Stimulated activated CD4-positive, alpha-beta T cell treated with anti-CD3 and anti-CD28 coated beads, TNF-alpha, amount 100 ng/mL, for 48 hours (primary cell): ENCODE measurements at regions not wholly inside any gene's neighbourhood (a gene's known extent, or its start where the extent isn't known, plus 50 kb on each side); places are given as distances from the start of the nearest gene placed in this dataset.
A peak's percentile ranks its signal among the peaks of the same experiment; 100 is the strongest.
"Not testable (repeated sequence)": the region's sequence is repeated elsewhere in the genome, so short reads cannot be mapped to it uniquely, and the experiment has no call there.

Source experiments
- DNase-seq, 3 donors: peaks; one replicate each; pipeline ENCODE4 v3.0.0-alpha.2; 2020; ENCODE audit warnings: low read depth in 3 of 3

DNA sequence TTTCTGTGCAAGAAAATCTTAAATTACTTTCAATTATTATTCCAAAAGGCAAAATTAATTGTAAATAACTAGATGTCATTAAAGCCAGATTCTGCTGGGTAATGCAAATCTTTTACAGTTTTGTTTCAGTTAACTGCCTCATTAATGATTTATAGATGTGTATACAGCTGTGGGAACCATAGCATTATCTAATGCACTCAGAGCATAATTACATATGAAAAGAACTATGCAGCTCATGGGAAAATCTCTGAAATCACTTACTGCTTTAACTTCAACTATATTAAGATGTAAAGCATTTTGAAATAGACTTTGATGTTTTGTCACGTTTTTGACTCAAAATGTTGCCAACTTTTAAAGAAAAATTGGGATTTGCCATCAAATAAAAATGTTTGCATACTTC is 630.3 kb upstream of the KLHL4 start:
- DNase-seq = no peak

DNA sequence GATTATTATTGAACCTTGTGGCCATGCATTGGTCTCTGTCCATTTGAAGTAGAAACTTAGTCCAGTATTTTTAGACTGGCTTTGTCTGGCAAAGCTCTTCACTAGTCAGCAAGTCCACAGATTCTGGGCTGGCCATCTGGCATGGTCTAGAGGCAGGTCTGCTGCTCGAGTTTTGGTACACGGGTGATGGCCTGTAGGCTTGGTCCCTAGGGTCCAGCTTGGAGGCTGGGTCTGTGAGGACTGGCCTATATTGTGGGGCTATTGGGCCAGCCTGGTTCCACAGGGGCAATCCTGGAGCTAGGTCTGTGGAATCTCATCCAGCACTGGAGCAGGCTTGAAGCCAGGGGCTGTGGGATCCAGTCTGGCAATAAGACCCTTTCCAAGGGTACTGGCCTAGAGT is 607.6 kb upstream of the KLHL4 start:
- DNase-seq = no peak

DNA sequence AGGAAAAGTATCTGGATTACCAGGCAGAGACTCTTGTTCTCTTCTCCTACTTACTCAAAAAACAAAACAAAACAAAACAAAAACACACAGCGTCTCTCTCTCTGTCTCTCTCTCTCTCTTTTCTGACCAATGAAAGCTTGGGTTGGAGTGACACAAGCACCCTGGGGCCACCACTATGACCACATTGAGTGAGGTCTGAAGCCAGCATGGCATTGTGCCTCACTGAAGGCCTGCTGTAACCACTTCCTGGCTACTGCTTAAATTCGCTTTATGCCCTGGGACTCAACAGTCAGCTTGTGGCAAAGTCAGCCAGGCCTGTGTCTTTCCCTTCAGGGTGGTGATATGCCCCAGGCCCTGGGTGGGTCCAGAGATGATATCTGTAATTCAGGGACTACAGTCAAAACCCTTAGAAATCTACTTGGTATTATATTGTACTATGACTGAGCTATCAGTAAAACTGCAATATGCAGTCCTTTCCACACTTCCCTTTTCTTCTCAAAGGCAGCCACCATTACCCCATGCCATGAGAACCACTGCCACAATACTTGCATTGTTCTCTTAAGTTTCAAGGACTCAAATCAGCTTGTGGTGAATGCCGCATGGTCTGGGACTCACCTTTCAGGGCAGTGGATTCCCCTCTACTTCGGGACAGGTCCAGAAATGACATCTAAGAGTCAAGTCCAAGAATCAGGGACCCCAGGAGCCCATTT is 606.8 kb upstream of the KLHL4 start:
- DNase-seq = no peak

DNA sequence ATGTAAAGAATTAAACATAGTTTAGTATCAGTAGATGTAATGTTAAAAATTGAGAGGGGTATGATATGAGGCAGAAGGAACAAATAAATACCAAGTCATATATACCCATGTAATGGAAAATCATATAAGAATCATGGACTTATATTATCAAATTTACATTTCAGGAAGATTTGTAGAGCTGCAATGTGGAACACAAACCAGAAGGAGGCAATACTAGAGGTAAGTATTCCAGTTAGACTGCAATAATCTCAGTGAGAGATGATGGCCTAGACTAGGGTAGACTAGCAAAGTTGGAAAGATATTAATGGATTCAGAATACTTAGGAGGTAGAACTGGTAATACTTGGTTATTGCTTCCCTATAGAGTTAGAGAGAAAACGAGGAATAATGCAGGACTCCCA is 603.0 kb upstream of the KLHL4 start:
- no peak for DNase-seq

DNA sequence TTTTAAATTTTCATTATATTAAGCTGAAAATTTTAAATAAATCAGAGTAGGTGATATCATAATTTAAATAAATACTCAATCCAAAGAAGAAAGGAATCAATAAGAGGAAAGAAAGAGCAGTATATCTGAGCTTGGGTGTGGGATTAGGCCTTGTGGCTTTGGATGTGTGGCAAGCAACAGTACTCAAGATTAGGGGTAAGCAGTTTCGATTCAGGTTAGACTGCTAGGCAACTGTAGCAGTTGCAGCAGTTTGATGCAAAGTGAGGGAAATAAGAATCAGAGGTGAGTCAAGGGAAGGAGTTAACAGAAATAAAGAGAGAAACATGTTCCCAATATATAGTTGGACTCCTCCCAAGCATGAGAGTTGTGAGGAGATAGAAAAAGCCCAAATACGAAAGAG is 599.6 kb upstream of the KLHL4 start:
- DNase-seq = no peak

DNA sequence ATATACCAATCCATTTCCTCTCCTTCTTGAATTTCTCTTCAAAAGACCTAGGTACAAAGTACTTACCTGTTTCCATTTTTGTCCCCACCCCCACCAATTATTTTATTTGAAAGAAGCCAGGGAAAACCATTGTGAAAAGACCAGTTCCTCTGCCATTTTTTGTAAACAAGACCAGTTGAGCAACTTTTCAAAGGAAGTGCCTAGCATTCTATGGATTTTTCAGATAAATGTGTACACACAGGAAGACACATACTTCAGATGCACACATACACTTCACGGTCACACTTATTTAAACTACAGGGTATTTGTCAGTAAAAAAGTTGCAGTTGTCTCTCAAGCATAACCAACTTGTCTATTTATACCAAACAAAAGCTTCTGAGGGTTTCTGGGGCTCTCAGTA is 587.2 kb upstream of the KLHL4 start:
- DNase-seq = no peak

DNA sequence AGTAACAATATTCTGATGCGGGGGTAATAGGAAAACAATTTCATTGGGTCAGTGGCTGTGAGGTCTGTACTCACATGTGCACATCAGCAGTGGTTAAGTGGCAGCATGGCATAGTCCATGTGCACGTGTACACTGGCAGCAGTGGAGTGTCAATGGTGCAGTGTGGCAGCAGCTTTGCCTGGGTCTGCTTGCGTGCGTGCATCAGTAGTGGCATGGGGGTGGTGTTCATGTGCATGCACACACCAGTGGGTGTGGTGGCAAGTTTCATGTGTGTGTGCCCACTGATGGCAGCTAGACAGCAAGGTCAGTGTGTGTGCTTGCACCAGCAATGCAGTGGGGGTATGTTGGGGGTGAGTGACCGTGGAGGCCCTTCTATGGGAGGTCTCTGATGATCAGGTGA is 581.6 kb upstream of the KLHL4 start:
- DNase-seq = no peak

DNA sequence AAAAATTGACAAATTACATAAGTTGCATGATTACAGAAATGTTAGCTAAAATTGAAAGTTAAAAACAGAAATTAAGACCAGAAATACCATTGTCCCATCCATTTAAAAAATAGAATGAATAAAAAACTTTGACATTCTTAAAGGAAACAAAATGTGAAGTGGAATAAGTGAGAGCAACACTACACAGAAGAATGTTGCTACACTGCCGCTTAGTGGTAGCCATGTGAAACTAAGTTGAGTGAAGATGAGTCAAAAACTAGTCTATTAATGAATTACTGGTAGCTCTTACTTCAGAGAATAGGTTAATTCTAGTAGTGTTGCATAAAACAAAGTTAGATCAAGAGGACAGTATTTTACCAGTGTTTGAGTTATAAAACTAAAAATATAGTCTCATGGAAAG is 571.0 kb upstream of the KLHL4 start:
- peak in 1 of 3 donors; percentile 6 for DNase-seq

DNA sequence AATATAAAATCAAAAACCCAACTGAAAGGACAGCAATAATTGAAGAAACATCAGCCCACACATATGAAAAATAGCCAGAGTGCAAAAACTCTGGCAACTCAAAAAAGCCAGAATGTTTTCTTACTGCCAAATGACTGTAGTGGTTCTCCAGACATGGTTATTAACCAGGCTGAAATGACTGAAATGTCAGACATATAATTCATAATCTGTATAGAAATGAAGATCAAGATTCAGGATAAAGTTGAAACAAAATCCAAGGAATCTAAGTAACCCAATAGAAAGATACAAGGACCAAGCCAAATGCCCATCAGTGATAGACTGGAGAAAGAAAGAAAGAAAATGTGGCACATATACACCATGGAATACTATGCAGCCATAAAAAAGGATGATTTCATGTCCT is 553.3 kb upstream of the KLHL4 start:
- DNase-seq = no peak

DNA sequence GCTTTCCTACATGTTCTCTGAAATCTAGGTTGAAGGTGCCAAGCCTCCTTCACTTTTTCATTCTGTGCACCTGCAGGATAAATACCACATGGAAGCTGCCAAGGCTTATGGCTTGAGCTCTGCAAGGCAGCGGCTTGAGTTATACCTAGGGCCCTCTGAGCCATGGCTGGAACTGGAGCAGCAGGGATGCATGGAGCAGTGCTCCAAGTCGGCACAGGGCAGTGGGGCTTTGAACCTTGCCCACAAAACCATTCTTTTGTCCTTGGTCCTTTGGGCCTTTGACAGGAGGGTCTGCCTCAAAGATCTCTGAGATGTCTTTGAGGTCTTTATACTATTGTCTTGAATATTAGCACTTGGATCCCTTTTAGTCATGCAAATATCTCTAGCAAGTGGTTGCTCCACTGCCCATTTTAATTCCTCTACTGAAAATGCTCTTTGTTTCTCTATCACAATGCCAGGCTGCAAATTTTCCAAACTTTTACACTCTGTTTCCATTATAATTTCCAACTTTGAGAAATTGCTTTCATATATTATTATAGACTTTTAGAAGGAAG is 536.2 kb upstream of the KLHL4 start:
- DNase-seq = no peak

DNA sequence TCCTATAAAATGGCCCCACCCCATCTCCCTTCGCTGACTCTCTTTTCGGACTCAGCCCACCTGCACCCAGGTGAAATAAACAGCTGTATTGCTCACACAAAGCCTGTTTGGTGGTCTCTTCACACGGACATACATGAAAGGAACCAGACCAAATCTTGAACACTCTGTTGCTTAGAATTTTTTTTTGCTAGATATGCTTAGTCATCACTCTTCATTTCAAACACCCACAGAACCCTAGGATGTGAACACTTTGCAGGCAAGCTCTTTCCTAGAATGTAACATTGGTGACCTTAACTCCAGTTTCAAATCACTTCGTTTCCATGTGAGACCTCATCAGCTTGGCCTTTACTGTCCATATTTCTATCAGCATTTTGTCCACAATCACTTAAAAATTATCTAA is 530.3 kb upstream of the KLHL4 start:
- DNase-seq = not testable (repeated sequence)

DNA sequence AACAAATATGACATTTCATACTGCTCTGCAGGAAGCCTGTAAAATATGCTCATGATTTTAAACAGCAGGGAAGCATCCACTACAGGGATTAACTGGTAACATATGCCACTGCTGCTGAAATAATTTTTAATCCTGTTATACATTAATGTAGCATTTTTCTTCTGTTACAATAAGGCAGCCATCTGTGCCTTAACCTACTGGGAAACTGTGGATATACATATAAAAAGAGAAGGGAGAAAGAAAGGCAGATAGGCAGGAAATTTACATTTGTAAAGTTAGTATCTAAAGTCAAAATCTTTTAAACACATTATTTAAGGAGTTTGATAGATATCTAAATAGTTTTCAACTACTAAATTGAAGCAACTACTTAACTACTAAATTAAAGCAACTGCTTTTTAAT is 514.6 kb upstream of the KLHL4 start:
- DNase-seq = no peak

DNA sequence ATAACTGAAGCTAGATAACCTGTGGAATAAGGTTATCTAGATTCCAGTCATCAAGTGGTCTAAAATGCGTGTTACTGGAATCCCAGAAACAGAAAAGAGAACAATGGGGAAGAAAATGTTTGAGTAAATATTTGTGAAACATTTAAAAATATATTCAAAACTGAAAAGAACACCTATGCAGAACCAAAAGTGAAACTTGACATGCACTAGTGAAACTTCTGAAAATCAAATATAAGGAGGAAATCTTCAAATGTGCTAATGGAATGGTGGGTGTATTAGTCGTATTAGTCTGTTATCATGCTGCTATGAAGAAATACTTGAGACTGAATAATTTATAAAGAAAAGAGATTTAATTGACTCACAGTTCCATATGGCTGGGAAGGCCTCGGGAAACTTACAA is 512.4 kb upstream of the KLHL4 start:
- no peak for DNase-seq

DNA sequence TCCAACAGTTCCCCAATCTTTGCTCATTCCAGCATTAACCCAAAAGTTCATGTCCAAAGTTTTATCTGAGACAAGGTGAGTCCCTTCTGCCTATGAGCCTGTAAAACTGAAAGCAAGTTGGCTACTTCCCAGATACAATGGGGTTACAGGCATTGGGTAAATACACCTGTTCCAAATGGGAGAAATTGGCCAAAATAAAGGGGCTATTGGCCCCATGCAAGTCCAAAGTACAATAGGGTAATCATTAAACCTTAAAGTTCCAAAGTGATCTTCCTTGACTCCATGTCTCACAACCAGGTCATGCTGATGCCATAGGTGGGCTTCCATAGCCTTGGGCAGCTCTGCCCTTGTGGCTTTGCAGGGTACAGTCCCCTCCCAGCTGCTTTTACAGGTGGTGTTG is 511.7 kb upstream of the KLHL4 start:
- no peak for DNase-seq

DNA sequence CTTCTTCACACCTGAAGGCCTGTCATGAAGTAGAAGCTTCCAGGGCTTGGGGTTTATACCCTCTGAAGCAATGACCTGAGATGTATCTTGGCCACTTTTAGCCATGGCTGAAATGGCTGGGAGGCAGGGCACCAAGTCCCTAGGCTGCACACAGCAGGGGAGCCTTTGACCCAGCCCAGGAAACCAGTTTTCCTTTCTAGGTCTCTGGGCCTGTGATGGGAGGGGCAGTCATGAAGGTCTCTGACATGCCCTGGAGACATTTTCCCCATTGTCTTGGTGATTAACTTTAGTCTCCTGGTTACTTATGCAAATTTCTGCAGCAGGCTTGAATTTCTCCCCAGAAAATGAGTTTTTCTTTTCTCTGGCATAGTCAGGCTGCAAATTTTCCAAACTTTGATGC is 511.0 kb upstream of the KLHL4 start:
- DNase-seq = no peak

DNA sequence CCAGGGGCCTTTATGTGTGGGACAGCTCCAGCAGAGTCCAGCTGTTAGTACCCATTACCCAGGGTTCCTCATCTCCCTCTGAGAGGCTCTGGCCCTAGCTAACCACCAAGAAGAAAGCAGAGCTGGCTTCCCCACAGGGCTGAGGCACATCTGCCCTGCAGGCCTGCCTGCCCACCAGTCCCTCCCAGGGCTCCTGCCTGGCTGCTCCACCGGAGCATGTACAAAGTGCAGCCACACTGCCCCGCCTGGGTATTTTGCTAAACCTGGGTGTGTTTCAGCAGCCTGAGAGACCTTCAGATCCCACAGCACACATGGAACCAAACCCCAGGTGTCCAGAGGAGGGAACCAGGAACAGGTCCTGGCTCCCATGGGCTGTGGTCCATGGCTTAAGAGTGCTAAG is 500.4 kb upstream of the KLHL4 start:
- no peak for DNase-seq

DNA sequence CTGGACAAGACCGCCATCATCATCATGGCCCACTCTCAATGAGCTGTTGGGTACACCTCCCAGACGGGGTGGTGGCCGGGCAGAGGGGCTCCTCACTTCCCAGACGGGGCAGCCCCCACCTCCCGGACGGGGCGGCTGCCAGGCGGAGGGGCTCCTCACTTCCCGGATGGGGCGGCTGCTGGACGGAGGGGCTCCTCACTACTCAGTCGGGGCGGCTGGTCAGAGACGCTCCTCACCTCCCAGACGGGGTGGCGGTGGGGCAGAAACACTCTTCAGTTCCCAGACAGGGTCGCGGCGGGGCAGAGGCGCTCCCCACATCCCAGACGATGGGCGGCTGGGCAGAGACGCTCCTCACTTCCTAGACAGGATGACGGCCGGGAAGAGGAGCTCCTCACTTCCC is 484.5 kb upstream of the KLHL4 start:
- DNase-seq = not testable (repeated sequence)

DNA sequence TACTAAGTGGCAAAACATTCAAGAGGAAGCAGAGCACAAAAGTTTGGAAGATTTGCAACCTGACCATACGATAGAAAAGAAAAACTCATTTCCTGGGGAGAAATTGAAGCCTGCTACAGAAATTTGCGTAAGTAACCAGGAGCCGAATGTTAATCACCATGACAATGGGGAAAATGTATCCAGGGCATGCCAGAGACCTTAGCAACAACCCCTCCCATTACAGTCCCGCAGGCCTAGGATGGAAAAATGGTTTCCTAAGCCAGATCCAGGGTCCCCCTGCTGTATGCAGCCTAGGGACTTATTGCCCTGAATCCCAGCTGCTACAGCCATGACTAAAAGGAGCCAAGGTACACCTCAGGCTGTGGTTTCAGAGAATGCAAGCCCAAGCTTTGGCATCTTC is 472.2 kb upstream of the KLHL4 start:
- DNase-seq = no peak

DNA sequence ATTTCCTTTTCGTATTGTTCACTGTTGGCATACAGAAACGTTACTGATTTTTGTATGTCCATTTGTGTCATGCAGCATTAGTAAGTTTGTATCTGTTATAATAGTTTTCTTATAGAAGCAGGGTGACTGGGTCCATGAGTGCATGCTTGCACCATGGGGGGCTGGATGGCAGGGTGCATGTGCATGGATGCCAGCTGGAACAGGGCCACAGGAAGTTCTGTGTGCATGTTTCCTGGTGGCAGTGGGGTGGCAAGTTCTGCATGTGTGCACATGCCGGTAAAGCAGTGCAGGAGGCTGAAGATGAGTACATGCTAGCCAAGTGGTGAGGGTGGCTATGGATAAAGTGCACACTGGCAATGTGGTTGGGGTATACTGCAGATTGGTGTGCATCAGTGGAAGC is 468.0 kb upstream of the KLHL4 start:
- no peak for DNase-seq

DNA sequence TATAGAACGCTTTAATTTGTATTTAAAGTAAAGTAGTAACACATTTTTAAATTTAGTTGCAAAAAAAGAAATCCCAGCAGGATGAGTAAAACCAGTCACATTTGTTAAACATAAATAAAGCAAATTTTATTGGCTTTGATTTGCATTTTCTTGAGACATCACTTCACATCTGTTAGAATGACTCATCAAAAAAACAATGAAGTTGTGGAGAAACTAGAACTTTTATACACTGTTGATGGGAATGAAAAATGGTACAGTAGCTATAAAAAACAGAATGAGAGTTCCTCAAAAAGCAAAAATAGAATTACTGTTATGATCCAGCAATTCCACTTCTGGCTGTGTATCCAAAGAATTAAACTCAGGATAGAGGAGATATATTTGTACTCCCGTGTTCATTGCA is 454.0 kb upstream of the KLHL4 start:
- DNase-seq = no peak

DNA sequence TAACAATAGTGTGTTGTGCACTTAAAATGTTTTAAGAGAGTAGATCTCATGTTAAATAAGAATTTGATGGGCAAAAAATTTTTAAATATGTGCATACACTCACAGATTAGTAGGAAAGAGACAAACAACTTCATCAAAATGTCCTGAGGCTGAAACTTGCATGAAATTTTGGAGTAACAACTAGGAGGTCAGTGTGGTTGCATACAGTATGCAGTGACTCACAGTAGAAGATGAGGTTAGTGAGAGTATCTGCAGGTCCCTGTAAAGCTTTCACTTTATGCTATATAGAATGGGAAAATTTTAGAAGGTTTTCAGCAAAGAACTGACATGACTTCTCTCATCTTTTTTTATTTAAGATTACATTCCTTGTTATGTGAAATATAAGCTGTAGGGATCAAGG is 453.1 kb upstream of the KLHL4 start:
- no peak for DNase-seq

DNA sequence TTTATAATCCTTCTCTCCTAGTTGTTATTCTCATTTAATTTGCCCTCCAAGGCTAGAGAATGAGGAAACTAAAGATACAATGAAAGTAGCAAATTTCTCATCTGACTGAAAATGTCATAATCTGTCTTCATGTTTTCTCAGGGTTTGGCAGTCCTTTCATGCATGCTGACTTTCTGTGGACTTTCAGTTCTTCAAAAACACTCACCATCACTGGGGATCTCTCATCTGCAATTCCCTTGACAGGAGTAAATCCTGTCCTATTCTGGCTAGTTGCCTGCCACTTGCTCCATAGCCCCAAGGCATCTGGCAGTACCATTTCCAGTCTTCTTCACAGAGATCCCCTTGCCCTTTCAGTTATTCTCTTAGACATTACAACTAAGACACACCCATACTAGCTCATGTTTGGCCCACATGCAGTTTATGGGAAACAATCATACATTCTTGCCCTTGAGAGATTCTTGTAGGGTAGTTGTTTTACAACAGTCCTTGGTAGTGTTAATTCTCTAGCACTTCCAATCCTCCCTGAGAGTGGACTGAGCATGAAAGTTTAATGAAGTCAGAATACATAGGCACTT is 449.7 kb upstream of the KLHL4 start:
- no peak for DNase-seq

DNA sequence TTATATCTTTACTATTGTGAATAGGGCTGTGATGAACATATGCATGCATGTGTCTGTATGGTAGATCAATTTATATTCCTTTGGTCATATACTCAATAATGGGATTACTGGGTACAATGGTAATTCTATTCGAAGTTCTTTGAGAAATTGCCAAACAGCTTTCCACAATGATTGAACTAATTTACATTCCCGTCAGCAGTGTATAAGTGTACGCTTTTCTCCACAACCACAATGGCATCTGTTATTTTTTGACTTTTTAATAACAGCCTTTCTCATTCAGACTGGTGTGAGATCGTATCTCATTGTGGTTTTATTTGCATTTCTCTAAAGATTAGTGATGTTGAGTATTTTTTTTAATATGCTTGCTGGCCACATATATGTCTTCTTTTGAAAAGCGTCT is 439.4 kb upstream of the KLHL4 start:
- no peak for DNase-seq

DNA sequence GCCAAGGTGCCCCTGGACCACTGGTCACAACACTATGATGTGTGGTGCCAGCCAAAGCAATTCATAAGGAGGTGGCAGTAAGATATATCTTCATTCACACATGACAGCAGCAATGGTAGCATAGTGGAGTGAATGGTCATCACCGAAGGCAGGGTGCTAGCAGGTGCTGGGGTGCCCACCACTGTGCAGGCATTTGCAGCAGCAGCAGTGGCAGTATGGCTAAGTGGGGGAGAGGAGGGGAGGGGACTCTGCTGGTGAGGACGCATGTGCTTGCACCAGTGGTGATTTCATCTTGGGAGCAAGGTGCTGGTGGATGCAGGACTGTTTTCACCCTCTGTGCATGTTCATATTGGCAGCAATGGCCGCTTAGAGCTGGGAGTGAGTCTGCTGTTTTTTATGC is 419.1 kb upstream of the KLHL4 start:
- no peak for DNase-seq
